HG03159 (cell line): ENCODE measurements at regions not wholly inside any gene's neighbourhood (a gene's known extent, or its start where the extent isn't known, plus 50 kb on each side); places are given as distances from the start of the nearest gene placed in this dataset.

ENCODE experiments used
- ATAC-seq: cut with Tn5 transposase; IDR thresholded peaks from one replicate; pipeline ENCODE4 v1.9.1; 2021; ENCODE audit warnings: mild to moderate bottlenecking, moderate library complexity; ENCODE audit not compliant: unreplicated experiment

GRCh38 chr1:34328281-34328799 is 151.6 kb downstream of the C1orf94 start:
- no peak for ATAC-seq

- ATAC-seq = no peak
Measured at GRCh38 chr1:34330061-34330460, 153.4 kb downstream of the C1orf94 start.

- no peak for ATAC-seq
Measured at GRCh38 chr1:34331020-34331926, 154.6 kb downstream of the C1orf94 start.

- ATAC-seq = no peak
Measured at GRCh38 chr1:34332996-34333395, 156.3 kb downstream of the C1orf94 start.

- ATAC-seq = no peak
Measured at GRCh38 chr1:34338871-34339270, 162.2 kb downstream of the C1orf94 start.

GRCh38 chr1:34341896-34342295 is 165.2 kb downstream of the C1orf94 start:
- ATAC-seq = no peak

- no peak for ATAC-seq
Measured at GRCh38 chr1:34342334-34342733, 165.6 kb downstream of the C1orf94 start.

- no peak for ATAC-seq
Measured at GRCh38 chr1:34346128-34346527, 169.4 kb downstream of the C1orf94 start.

GRCh38 chr1:34353409-34353808 is 176.7 kb downstream of the C1orf94 start:
- no peak for ATAC-seq

GRCh38 chr1:34354367-34354766 is 177.7 kb downstream of the C1orf94 start:
- no peak for ATAC-seq

- no peak for ATAC-seq
Measured at GRCh38 chr1:34356853-34357252, 180.1 kb downstream of the C1orf94 start.

- no peak for ATAC-seq
Measured at GRCh38 chr1:34358636-34359035, 181.9 kb downstream of the C1orf94 start.

GRCh38 chr1:34359411-34359810 is 182.7 kb downstream of the C1orf94 start:
- no peak for ATAC-seq

- no peak for ATAC-seq
Measured at GRCh38 chr1:34360574-34360973, 183.9 kb downstream of the C1orf94 start.

- no peak for ATAC-seq
Measured at GRCh38 chr1:34361121-34361520, 184.4 kb downstream of the C1orf94 start.

GRCh38 chr1:34361781-34362357 is 185.2 kb downstream of the C1orf94 start:
- ATAC-seq = no peak

GRCh38 chr1:34362949-34363348 is 186.2 kb downstream of the C1orf94 start:
- ATAC-seq = no peak

GRCh38 chr1:34363447-34363846 is 186.7 kb downstream of the C1orf94 start:
- no peak for ATAC-seq

GRCh38 chr1:34363915-34364314 is 187.2 kb downstream of the C1orf94 start:
- no peak for ATAC-seq

GRCh38 chr1:34364376-34364775 is 187.7 kb downstream of the C1orf94 start:
- ATAC-seq = no peak

GRCh38 chr1:34365295-34365694 is 188.6 kb downstream of the C1orf94 start:
- ATAC-seq = no peak
